AG20443 (cell line): ENCODE measurements at regions not wholly inside any gene's neighbourhood (a gene's known extent, or its start where the extent isn't known, plus 50 kb on each side); places are given as distances from the start of the nearest gene placed in this dataset.
A peak's percentile ranks its signal among the peaks of the same experiment; 100 is the strongest.
"Not testable (repeated sequence)": the region's sequence is repeated elsewhere in the genome, so short reads cannot be mapped to it uniquely, and the experiment has no call there.

Source experiments
- DNase-seq: peaks from one replicate; pipeline ENCODE4 v3.0.0; 2012; ENCODE audit warnings: low spot score, mixed read lengths

DNA sequence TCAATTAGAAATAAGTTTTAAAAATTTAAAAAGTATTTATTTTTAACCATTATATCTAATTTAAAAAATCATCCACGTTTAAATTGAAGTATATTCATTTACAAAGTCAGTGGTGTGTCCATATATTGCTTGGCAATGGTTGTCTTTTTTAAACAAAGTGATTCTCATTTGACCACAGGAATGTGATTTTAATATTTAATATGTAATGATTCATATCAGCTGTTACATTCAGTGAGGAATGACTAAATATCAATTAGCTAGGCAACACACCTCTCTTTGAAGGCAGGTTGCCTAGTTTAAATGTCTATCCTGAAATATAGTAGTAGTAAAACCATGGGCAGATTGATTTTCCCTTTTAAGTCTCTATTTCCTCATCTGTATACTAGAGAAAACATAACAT lies 392.2 kb upstream of the CCDC179 start:
- DNase-seq = no peak

DNA sequence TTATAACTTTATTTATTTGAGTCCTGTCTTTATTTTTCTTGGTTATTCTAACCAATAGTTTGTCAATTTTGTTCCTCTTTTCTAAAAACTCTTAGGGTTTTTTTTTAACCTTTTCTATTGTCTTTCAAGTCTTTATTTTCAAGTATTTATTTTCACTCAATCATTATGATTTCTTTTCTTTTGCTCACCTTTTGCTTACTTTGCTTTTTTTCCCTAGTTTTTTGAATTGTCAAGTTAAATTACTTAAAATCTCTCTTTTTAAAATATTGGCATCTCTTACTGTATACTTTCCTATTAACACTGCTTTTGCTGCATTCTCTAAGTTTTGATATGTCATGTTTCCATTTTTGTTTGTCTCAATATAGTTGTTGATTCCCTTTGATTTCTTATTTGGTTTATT lies 396.8 kb upstream of the CCDC179 start:
- no peak for DNase-seq

DNA sequence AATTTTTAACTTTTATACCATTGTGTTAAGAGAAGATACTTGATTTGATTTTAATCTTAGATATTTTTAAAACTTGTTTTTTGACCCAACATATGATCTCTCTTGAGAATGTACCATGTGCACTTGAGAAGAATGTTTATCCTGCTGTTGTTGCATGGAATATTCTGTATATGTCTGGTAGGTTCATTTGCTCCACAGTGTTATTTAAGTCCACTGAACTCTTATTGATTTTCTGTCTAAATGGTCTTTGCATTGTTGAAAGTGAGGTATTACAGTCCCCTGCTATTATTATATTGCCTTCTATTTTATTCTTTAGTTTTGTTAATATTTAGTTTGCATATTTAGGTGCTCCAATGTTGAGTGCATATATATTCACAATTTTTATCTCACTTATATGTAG lies 397.3 kb upstream of the CCDC179 start:
- no peak for DNase-seq

DNA sequence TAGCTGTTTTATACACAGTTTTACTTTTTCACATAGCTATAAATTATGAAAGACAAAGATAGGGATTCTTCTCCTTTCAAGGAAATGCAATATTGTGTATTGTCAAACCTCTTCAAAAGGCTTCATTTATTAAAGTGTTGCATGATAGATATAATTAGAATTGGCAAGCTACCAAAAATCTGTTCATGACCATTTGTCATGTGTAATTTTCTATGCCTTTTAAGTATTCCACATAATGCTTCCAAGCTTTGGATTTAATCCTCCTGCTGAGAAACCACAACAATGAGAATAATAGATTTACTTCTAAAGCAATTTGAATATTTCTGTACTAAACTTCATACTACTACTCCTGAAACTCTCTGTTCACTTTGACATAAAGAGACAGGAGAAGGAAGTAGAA lies 403.2 kb upstream of the CCDC179 start:
- no peak for DNase-seq

DNA sequence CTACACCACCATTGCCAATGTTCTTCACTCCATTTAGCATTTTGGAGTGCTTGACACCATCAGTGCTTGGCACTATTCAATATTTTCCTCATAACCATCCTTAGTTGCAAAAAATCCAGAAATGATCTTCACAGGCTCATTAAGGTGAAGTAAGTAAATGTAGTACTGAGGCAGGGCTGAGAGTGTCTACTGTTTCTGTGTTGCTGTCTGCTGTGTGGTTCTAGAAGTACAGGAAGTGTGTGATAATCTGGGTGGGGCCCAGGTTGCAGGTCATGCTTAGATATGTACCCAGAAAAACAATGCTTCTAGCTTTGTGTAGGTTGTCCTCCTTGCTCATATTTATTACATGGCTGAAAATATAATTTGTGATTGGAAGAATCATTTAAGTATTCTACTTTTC lies 411.8 kb upstream of the CCDC179 start:
- no peak for DNase-seq

DNA sequence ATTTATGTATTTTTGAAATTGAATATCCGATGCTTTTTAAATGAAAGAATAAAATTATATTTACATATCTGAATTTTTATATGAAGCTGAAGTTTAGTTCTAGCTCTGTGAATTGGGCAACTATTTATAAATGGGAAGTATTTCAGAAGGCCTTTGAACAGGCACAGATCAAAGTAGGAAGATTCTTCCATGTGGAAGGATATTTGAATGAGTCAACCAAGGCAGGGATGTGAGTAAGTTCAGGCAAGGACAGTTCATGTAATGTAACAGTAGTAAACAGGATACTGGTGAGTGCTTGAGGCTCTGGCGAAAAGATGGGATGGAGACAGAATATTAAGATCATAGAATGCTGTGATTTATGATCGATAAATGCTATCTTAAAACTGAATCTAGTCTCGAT lies 417.8 kb upstream of the CCDC179 start:
- DNase-seq = peak; percentile 12

DNA sequence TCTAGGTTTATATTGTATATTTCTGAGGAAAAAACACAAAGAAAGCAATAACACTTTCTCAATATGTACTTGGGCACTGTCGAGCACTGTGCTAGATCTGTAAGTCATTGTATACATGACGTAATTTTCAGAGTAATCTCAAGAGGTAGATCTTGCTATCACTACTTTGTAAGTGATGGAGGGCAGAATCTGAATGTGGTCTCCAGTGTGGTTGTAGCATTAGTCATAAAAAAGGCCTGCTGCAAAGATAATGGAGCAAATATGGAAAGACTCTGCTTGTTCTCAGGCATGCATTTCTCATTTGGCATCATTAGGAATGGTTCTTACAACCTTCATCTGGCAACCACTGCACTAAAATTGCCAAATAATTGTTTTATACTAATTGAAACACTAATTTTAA lies 419.8 kb upstream of the CCDC179 start:
- peak; percentile 9 for DNase-seq

DNA sequence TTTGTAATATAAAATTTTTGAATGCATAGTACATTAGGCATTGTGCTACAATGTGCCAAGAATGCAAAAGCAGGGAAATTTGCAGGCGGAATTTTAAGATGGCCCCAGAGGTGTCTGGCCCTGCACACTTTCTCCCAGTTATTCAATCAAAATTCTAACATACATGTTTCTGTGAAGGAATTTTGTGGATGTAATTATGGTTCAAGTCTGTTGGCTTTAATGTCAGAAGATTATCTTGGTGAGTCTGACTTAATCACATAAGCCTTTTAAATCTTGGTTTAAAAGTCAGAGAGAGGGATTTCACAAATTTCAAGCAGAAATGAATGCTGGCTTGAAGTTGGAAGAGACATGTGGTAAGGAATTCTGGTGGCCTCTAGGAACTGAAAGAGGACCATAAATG lies 423.4 kb upstream of the CCDC179 start:
- DNase-seq = no peak

DNA sequence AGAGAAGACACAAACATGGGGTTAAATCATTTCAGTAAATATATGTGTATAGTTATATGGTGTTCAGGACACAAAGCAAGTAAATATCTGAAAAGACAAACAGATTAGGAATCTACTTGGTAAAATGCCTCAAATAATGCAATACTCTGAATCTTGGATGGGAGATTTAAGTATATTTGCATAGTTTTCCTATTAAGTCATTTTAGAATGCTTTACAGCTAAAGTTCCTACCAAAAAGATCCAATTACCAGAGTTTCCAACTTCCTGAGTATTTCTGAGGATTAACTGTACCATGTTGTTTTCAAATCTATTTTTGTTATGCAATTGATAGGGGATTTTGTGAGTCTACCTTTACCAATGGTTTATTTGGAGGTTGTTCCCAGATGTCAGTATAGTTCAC lies 424.4 kb upstream of the CCDC179 start:
- DNase-seq = no peak

DNA sequence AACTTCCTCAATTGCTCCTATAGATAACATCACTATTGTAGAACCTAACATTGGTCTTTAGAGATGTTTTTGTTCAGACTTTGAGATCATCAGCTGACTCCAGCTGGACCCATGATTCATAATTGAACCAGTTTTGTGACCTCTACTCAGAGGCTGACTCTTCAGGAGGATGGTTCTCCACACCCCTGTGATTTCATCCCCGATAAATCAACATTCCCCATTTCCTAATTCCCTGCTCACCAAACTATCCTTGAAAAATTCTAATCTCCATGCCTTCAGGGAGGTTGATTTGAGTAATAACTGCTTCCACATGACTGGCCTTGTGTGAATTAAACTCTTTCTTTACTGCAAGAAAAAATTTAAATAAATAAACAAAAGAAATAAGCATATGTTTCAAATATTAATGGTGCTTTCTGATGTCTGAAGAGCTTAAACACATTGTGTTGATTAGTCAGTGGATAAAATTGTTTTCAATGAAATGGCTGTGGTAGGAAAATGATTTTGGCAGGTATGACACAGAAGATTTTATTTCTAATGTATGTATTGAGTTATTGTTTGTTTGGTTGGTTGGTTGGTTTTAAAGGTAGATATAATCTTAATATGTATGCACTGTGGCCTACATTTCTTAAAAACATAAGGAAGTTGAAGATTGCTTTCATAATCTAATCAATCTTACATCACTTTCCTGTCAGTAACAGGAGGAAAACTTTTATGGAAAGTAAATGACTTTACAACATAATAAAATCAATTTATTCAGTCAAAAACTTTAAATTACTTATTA lies 427.9 kb upstream of the CCDC179 start:
- DNase-seq = peak; percentile 16

DNA sequence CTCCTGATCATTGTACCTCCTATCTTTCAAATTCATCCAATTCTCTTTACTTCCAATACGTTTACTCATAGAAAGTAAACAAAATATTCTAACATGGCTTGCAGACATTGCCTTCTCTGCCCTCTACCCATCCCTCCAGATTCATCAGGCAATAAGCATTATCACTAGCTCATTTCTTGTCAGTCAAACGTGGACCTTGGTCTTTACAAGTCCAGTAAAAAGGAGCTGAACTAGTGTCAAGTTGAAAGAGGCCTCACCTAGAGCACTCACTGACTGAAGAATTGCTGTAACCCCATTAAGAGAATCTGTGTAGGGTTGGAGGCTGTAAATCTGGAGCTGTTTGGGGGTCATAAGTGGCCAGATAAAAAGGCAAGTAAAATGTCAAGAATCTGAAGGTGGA lies 435.0 kb upstream of the CCDC179 start:
- no peak for DNase-seq

DNA sequence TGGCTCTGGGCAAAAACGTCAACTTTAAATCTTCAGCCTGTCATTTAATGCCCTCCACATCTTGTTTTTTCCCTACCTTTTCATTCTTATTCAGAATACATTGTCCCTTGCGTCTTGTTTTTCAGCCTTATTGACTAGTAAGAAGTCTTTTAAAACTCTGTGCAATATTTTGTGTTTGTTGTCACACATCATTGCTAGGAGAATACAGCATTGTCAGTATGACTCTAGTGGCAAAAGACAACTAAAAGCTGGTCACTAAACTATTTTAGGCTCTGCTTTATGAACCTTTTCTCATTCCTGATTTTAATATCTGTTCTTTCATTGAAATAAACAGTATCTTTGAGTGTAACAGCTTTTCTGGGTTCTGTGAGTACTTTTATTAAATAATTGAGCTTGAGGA lies 447.8 kb upstream of the CCDC179 start:
- DNase-seq = no peak

DNA sequence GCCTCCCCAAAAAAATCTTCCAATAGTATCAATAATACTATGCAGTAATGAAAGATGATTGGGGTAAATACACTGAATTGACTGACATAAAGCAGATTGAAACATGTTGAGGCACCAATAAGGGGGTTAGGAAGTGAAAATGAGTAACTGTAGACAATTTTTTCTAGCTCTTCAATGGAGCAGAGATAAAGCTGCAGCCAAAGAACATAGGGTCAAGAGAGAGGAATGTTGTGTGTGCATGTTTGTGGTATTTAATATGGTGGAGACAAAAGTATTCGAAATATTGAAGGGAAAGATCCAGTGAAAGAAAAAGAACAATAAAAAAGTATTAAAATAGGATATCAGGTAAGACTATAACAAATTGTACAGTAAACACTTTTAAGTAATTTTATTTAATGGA lies 450.0 kb upstream of the CCDC179 start:
- no peak for DNase-seq

DNA sequence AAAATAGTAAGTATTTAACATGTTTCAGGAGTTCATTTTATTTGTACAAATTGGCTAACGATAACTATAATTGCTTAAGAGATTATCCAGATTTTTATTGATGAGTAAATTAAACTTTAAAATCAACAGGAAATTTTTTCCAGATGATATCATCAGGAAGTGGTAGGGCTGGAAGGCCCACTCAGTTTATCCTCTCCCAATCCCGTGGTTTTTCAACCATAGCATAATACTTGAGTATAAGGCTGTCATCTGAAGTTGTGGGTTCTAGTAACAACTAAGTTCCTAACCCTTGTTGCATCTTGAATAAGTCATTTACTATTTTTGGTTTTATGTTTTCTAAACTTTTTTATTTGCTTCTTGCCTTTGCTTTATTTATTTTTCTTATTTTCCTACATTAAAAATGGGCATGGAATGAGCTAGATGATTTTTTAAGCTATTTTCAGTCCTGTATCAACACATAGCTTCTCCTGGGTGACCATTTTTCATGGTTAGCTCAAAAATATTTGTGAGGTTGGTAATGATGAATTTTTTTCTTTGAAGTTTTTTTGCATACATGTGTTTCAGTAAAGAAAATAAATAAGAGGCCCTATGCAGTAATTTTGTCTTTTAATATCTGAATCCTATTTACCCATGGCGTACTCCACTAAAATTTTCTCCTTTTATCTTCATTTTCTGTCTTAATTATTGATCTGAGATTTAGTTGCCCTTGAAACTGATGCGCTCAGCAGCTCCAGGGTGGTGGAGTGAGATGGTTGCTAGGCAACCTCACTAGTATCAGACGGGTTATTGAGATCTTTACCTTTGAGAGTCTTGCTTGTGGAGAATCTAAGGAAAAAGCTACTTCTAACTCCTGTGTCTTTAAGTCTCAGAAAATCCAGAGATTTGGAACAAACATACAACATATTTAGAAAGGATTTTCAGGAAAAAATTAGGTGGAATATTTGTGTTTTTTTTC lies 452.0 kb upstream of the CCDC179 start:
- DNase-seq = no peak

DNA sequence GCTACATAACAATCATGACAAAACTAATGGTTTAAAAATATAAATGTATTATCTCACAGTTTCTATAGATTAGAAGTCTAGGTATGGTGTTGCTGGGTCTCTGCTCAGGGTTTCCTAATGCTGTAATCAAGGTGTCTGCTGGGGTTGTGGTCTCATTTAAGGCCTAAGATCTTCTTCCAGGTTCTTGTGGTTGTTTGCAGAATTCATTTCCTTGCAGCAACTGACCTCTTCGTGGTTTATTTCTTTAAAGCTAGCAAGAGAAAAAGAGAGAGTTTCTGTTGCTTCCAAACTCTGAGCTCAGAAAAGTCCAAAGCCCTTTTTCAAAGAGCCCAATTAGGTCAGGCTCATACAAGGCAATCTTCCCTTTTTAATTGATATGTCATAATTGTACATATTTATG lies 452.7 kb upstream of the CCDC179 start:
- DNase-seq = no peak

DNA sequence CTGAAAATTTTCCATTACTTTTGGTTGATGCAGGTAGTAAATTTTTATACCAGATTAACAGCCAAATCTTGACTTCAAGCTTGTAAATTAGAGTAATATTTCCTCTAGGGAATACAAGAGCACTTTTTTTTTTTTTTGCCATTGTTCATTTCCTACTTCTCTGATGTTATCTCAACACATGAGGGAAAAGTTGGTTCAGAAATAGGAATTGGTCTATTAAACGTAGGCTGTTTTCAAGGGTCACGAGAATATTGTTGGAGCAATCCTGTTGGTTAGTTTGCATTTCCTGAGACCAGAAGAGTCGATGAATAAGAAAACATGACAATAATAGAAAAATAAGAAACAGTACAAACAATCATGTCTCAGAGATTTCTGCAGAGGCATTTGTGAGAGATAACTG lies 453.9 kb upstream of the CCDC179 start:
- DNase-seq = no peak

DNA sequence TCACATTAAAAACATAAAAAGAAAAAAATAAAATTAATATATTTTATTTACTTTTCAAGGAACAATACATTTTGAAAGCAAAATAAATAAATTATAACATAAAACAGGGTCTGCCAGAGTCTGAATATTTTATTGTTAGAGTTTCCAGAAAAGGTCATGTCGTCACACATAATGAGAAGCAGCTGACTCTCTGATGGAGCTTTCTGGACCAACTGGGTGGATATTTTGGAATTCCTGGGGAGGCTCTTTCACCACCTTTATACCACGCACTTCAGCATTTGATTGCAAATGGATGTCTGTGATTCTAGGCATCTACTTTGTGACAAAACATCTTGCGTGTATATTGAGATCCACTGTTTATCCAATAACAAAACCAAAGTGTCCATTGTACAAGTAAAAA lies 455.0 kb upstream of the CCDC179 start:
- no peak for DNase-seq

DNA sequence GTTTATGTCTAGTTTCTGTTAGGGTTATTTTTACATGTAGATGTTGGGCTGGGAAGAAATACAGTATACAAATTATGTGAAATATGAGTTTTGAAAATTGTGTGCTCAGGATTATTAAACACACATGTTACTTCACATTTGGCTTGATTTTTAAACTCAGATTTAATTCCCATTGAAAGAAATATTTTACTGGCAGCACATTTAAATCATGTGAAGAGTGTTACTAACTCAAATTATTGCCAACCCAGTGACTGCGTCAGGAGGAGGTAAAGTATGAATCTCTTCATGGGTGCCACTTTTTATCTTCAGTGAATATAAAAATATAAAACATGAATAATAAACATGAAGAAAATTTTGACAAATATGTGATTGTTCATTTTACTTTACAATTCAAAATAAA lies 457.5 kb upstream of the CCDC179 start:
- DNase-seq = no peak

DNA sequence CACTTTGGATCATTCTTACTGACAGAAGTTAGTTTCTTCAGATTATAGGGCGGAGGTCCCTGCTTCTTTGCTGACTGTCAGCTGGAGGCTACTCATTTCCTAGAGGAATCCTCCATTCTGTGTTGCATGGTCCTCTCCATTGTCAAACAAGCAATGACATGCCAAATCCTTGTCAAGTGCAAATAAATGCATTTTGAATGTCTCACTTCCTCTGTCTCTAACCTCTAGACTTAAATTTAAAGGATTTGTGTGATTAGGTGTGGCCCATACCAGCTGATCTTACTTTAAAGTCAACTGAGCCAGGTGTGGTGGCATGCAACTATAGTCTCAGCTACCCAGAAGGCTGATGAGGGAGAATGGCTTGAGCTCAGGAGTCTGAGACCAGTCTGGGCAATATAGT lies 458.4 kb upstream of the CCDC179 start:
- DNase-seq = no peak

DNA sequence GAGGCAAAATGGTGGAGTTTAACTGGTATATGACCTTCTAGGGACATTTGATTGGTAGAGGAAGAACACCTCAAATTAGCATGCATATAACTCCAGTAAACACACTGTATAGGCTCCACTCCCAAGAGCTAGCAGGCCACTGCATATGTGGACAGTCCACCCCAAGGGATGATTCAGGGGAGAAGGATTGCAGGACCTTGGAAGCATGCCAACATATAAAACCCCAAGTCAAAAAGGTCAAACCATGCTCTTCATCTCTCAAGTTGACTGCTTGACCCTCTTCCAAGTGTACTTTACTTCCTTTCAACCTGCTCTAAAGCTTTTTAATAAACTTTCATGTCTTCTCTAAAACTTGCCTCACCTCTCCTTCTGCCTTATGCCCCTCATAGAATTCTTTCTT lies 459.9 kb upstream of the CCDC179 start:
- no peak for DNase-seq

DNA sequence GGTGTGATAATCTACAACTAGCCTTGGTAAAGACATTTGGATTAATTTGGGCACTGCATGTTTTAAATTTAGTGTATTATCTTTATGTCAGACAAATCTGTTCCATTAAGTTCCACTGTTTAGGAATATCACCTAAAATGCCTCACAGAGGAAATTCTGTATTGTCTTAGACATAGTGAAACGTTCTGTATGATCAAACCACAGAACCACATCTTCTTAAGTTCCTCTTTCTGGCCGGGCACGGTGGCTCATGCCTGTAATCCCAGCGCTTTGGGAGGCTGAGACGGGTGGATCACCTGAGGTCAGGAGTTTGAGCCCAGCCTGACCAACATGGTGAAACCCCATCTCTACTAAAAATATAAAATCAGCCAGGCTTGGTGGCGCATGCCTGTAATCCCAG lies 475.3 kb upstream of the CCDC179 start:
- DNase-seq = not testable (repeated sequence)

DNA sequence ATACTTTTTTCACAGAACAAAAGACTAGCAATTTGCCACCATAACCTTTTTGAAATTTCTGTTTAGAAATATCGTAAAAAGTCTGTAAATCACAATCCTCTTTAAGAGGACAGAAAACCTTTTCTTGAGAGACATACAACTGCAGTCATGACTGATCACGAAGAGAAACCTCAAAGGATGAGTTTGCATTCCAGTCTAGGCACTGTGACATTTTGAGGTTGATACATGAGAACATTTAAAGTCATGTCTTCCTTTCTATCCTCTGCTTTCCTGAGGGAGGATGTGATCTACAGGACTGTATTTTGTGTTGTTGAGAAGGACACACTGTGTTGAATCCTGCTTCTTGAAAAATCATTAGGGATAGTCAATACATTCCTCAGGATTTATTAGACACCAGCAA lies 476.7 kb upstream of the CCDC179 start:
- no peak for DNase-seq

DNA sequence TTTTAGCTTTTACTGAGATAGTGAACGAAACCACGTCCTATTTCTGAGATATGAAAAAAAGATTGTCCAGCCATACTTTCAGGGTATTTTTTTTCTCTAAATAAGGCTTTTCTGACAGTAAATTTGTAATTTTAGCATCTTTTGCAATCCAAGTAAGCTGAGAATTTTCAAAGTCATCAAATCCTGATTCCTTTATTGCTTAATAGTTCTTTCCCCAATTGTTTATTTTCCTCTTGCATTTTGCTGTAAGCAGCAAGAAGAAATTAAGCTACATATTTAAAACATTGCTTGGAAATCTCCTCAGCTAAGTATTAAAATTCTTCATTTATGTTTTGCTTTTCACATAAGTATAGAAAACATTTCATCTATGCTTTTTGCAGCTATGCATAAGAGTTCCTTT lies 493.3 kb upstream of the CCDC179 start:
- DNase-seq = no peak
